ENCODE measurements at regions not wholly inside any gene's neighbourhood (a gene's known extent, or its start where the extent isn't known, plus 50 kb on each side); places are given as distances from the start of the nearest gene placed in this dataset.

DNA sequence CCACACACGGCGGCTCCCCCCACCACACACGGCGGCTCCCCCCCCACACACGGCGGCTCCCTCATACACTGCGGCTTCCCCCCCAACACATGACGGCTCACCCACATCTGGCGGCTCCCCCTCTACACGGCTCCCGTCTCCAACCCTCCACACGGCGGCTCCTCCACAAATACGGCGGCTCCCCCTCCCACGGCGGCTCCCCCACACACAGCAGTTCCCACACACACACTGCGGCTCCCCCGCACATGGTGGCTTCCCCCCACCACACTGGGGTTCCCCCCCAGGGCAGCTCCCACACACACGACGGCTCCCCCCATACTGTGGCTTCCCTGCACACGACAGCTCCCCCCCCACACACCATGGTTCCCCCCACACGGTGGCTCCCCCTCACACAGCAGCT, 98.0 kb downstream of the TTLL2 start:
- no peak for ATAC-seq
- DNase-seq, result no peak
- no peak for FAIRE-seq
- intact Hi-C loops (cut with DNase I), result no loop called here
- 91 to 97% methylated on average over 14 to 23 of the region's 23 CpGs for WGBS, 2 donors
- no peaks in the 10 kb centered on the region for H3K4me1 ChIP-seq
- TF ChIP-seq, protein P1, sequence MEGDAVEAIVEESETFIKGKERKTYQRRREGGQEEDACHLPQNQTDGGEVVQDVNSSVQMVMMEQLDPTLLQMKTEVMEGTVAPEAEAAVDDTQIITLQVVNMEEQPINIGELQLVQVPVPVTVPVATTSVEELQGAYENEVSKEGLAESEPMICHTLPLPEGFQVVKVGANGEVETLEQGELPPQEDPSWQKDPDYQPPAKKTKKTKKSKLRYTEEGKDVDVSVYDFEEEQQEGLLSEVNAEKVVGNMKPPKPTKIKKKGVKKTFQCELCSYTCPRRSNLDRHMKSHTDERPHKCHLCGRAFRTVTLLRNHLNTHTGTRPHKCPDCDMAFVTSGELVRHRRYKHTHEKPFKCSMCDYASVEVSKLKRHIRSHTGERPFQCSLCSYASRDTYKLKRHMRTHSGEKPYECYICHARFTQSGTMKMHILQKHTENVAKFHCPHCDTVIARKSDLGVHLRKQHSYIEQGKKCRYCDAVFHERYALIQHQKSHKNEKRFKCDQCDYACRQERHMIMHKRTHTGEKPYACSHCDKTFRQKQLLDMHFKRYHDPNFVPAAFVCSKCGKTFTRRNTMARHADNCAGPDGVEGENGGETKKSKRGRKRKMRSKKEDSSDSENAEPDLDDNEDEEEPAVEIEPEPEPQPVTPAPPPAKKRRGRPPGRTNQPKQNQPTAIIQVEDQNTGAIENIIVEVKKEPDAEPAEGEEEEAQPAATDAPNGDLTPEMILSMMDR (IDR thresholded peaks at IDR 0.05), result no peak
- H3K4me3 ChIP-seq, result no peak overlapping the region
- no peaks in the 10 kb centered on the region for H3K9me3 ChIP-seq
- no peaks in the 10 kb centered on the region for H3K27me3 ChIP-seq
- no peak overlapping the region for H3K27ac ChIP-seq
- H3K36me3 ChIP-seq, result no peaks in the 10 kb centered on the region

DNA sequence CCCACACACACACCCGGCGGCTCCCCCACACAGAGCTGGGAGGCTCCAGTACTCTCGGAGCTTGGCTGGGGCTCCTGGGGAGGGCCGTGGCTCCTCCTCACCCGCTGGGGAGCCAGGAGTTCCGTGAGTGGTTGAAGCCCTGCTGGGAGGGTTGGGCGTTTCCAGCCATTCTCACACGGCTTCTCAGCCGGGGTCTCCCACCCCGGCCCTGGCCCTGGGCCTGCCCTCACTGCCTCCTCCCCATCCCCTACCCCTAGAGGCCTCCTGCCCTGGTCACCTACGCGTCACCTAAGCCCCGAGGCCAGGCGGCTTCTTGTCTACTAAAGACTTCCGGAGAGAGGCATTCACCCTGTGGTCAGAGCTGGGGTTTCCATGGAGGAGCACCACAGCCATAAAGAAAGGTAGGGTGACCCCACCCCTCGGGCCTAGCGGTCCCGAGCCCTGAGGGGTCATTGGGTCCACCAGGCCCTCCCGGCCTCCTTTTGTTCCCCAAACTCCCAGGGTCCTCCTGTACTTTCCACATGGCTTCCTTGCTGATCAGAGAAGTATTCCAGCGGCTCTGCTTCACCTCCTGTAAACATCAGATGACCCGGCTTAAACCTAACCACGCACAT, 99.3 kb downstream of the TTLL2 start:
- H3K4me1 ChIP-seq, result no peaks in the 10 kb centered on the region
- WGBS, 2 donors, result 85 to 92% methylated on average over 22 of the region's 22 CpGs
- no peaks in the 10 kb centered on the region for H3K9me3 ChIP-seq
- ATAC-seq (no peak), DNase-seq (no peak), FAIRE-seq (no peak)
- no peak overlapping the region for H3K27ac ChIP-seq
- no peaks in the 10 kb centered on the region for H3K27me3 ChIP-seq
- TF ChIP-seq, protein P1 (IDR thresholded peaks at IDR 0.05), result no peak
- H3K4me3 ChIP-seq, result no peak overlapping the region
- intact Hi-C loops (cut with DNase I), result no loop called here
- no peaks in the 10 kb centered on the region for H3K36me3 ChIP-seq

DNA sequence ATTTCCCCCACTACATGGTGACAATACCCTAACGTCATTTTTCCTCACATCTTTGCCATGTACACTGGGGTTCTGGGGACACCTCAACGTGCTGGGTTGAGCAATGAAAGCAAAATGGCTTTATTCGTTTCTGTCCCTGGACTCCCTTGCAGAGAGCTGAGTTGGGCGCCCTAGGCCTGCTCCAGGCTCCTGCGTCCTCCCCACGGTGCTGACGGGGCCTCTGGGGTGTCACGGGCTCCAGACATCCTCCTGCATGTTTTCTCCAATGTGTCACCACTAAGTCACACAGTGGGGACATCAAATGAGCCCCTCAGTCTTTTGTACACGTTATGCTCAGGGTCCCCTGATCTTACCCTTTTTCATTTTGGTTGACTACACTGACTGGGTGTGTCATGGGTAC, 99.8 kb downstream of the TTLL2 start:
- 88 to 91% methylated on average over 9 of the region's 9 CpGs for WGBS, 2 donors
- Histone ChIP-seq H3K4me1 (no peaks in the 10 kb centered on the region), H3K27ac (no peak overlapping the region), H3K27me3 (no peaks in the 10 kb centered on the region), H3K9me3 (no peaks in the 10 kb centered on the region), H3K4me3 (no peak overlapping the region), H3K36me3 (no peaks in the 10 kb centered on the region)
- DNase-seq (no peak), FAIRE-seq (no peak), ATAC-seq (no peak)
- TF ChIP-seq, protein P1 (IDR thresholded peaks at IDR 0.05), result no peak
- intact Hi-C loops (cut with DNase I), result no loop called here

DNA sequence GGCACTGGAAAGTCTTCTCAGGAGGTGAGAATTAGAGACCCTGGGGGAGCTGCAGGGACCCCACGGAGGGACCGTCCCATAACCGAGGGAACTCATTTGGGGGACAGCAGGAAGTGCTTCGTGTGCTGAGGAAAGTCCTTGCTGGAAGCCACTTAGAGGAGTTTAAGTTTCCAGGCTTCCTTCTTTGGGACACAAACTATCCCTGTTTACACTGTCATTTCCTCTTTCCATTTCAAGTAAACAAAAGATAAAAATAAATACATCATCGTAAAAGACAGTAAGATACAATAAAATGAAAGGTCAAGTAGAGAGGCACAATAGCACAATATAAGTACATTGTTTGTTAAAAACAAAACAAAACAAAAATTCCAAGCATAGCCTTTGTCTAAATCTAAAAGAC, 101.2 kb downstream of the TTLL2 start:
- peak; percentile 13 for FAIRE-seq
- no peak for ATAC-seq
- H3K27me3 ChIP-seq, result no peaks in the 10 kb centered on the region
- no peak for DNase-seq
- H3K36me3 ChIP-seq, result no peaks in the 10 kb centered on the region
- H3K27ac ChIP-seq, result no peak overlapping the region
- intact Hi-C loops (cut with DNase I), result no loop called here
- H3K4me3 ChIP-seq, result no peak overlapping the region
- no peaks in the 10 kb centered on the region for H3K4me1 ChIP-seq
- 34 to 44% methylated on average over 5 of the region's 5 CpGs for WGBS, 2 donors
- TF ChIP-seq, protein P1 (IDR thresholded peaks at IDR 0.05), result no peak
- no peaks in the 10 kb centered on the region for H3K9me3 ChIP-seq

DNA sequence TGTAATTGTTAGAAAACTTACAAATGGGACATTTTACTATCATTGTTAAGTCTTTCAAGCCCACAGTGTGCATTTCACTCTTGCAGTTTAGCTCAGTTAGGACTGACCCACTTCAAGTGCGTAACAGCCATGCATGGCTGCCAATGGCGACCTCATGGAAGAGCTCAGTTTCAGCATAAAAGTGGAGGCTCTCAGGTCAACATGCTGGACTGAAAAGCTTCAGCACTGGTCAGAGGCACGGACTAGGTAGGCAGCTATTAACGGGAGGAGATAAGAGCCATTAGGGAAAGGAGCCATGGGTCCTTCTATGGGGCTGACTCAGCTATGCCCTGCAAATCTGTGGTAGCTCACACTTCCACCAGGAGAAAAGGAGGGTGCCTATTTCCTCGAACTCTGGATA, 101.8 kb downstream of the TTLL2 start:
- no peak for ATAC-seq
- FAIRE-seq, result no peak

More for the DNA sequence above, 101.8 kb downstream of the TTLL2 start:
- DNase-seq, result no peak
- intact Hi-C loops (cut with DNase I), result no loop called here
- Histone ChIP-seq H3K9me3 (no peaks in the 10 kb centered on the region), H3K36me3 (no peaks in the 10 kb centered on the region), H3K27ac (no peak overlapping the region), H3K4me1 (no peaks in the 10 kb centered on the region), H3K4me3 (no peak overlapping the region), H3K27me3 (no peaks in the 10 kb centered on the region)
- WGBS, 2 donors, result 55 to 62% methylated on average over 5 of the region's 5 CpGs
- TF ChIP-seq, protein P1 (IDR thresholded peaks at IDR 0.05), result no peak
